ENCODE measurements at regions not wholly inside any gene's neighbourhood (a gene's known extent, or its start where the extent isn't known, plus 50 kb on each side); places are given as distances from the start of the nearest gene placed in this dataset.

- no peak for TF ChIP-seq SUZ12 (IDR thresholded peaks at IDR 0.05; ENCODE audit: unreplicated experiment)
- TF ChIP-seq SMAD1 (IDR thresholded peaks at IDR 0.05; ENCODE audit: low read depth, partially characterized antibody) = no peak
- no peak for TF ChIP-seq RFX5 (IDR thresholded peaks at IDR 0.05; ENCODE audit: low read depth, low read length)
- no peak for TF ChIP-seq SP1 (IDR thresholded peaks at IDR 0.05; ENCODE audit: low read depth, low read length)
- no peak for TF ChIP-seq BMI1 (IDR thresholded peaks at IDR 0.05; ENCODE audit: borderline replicate concordance)
- no peak for TF ChIP-seq MEF2B (IDR thresholded peaks at IDR 0.05; ENCODE audit: partially characterized antibody, poor library complexity, severe bottlenecking)
- no peak for TF ChIP-seq WRNIP1 (IDR thresholded peaks at IDR 0.05; ENCODE audit: borderline replicate concordance, low read depth, low read length)
- no peak for TF ChIP-seq IRF4 (IDR thresholded peaks at IDR 0.05; ENCODE audit: low read depth, low read length)
- TF ChIP-seq KAT2A (conservative IDR thresholded peaks at IDR 0.05; ENCODE audit: control insufficient read depth, low read depth, low read length) = no peak
- no peak for TF ChIP-seq NFYB (IDR thresholded peaks at IDR 0.05; ENCODE audit: insufficient read depth, low read depth, low read length)
Measured at GRCh38 chr1:194159941-194160340, 973.5 kb upstream of the B3GALT2 start (continued).

- no peak overlapping the region for H3K4me2 ChIP-seq (ENCODE audit: control insufficient read depth, insufficient read depth)
- no TSS peak for BruUV-seq (replicated peaks)
- no peaks in the 10 kb centered on the region for H4K20me1 ChIP-seq (ENCODE audit: control insufficient read depth, insufficient read depth)
- no peaks in the 10 kb centered on the region for H3K36me3 ChIP-seq (ENCODE audit: control insufficient read depth in 2 of 2, insufficient read depth in 2 of 2, low read length in 1 of 2)
- WGBS (ENCODE audit: insufficient coverage, insufficient replicate concordance, low lambda C conversion rate, missing lambda C conversion rate) = 0% methylated on average over 3 of the region's 3 CpGs
- no peaks in the 10 kb centered on the region for H3K79me2 ChIP-seq (ENCODE audit: control insufficient read depth, insufficient read depth, low read length)
- FAIRE-seq (no peak), ATAC-seq (no peak), DNase-seq (ENCODE audit: low read depth, low spot score) (no peak)
- no peak overlapping the region for H3K27ac ChIP-seq (ENCODE audit: control insufficient read depth, insufficient read depth)
- SMC1A ChIA-PET (ENCODE audit: uncharacterized antibody, unreplicated experiment) = no interaction called here
- H3K27me3 ChIP-seq (replicated peaks in 1 of 2; ENCODE audit: control insufficient read depth in 2 of 2, insufficient read depth in 2 of 2, low read length in 1 of 2) = no peaks in the 10 kb centered on the region
- RAD21 ChIA-PET (ENCODE audit: unreplicated experiment) = no interaction called here
- POLR2A ChIA-PET = no interaction called here
- intact Hi-C loops (cut with micrococcal nuclease; ENCODE audit: unreplicated experiment) (no loop called here), in situ Hi-C loops (cut with MboI) (no loop called here)
- H3K4me1 ChIP-seq (ENCODE audit: control insufficient read depth, insufficient read depth, low read length) = no peaks in the 10 kb centered on the region
- TF ChIP-seq HDAC6 (IDR thresholded peaks at IDR 0.05; ENCODE audit: unreplicated experiment) (no peak), CTCF (IDR thresholded peaks at IDR 0.05 in 2 of 3, conservative IDR thresholded peaks at IDR 0.05 in 1 of 3; ENCODE audit: control insufficient read depth in 2 of 3, extremely low read depth in 1 of 3, insufficient read depth in 1 of 3, low read depth in 3 of 3, low read length in 3 of 3) (no peak)
- H3K9ac ChIP-seq (ENCODE audit: control insufficient read depth, insufficient read depth, low read length) = no peak overlapping the region
- CTCF ChIA-PET = no interaction called here
- H3K4me3 ChIP-seq = no peak overlapping the region
- no peaks in the 10 kb centered on the region for H3K9me3 ChIP-seq (replicated peaks; ENCODE audit: control insufficient read depth, insufficient read depth, low read length)
- no peak overlapping the region for H2AFZ ChIP-seq (ENCODE audit: control insufficient read depth, low read depth, low read length)
Measured at GRCh38 chr1:194155962-194156361, 969.5 kb upstream of the B3GALT2 start.
